Mucosa of stomach (tissue), 1 donor: ENCODE measurements at regions not wholly inside any gene's neighbourhood (a gene's known extent, or its start where the extent isn't known, plus 50 kb on each side); places are given as distances from the start of the nearest gene placed in this dataset.

Source experiments
- H3K27me3 ChIP-seq: one replicate; pipeline ENCODE4 v1.7.0; 2013; ENCODE audit warnings: mild to moderate bottlenecking, low read length; ENCODE audit not compliant: control insufficient read depth, insufficient read depth
- H3K36me3 ChIP-seq: one replicate; pipeline ENCODE4 v1.7.0; 2013; ENCODE audit warnings: low read length; ENCODE audit not compliant: control insufficient read depth, insufficient read depth
- H3K4me1 ChIP-seq: one replicate; pipeline ENCODE4 v1.7.0; 2013; ENCODE audit warnings: mild to moderate bottlenecking, low read length; ENCODE audit not compliant: control insufficient read depth, insufficient read depth
- H3K4me3 ChIP-seq: one replicate; pipeline ENCODE4 v1.7.0; 2013; ENCODE audit warnings: low read length
- H3K9ac ChIP-seq: one replicate; pipeline ENCODE4 v1.7.0; 2013; ENCODE audit warnings: mild to moderate bottlenecking, low read length, moderate library complexity
- H3K9me3 ChIP-seq: one replicate; pipeline ENCODE4 v1.7.0; 2013; ENCODE audit warnings: mild to moderate bottlenecking, low read length, moderate library complexity; ENCODE audit not compliant: control insufficient read depth
- donor health status: Pancreatic carcinoma.

DNA sequence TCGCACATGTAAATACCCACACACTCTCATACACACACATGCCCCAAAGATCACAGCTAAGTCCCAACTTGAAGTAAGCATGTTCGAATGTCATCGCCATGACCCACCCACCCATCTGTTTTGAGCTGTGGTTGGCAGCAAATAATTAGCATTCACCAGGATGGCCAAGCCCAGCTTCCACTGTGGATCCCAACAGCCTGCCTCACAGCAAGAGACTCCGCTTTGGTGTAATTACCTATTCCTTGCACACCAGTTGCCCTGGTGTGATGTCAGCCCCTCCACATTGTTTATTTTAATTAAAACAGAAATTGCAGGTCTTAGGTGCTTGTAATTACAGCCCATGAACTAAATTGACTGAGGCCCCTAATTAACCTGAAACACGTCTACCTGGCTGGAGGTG is 81.1 kb downstream of the MAFB start:
- Histone ChIP-seq H3K36me3 (no peaks in the 10 kb centered on the region), H3K4me1 (no peaks in the 10 kb centered on the region), H3K9ac (no peak overlapping the region), H3K27me3 (no peaks in the 10 kb centered on the region), H3K4me3 (no peak overlapping the region), H3K9me3 (no peaks in the 10 kb centered on the region)

DNA sequence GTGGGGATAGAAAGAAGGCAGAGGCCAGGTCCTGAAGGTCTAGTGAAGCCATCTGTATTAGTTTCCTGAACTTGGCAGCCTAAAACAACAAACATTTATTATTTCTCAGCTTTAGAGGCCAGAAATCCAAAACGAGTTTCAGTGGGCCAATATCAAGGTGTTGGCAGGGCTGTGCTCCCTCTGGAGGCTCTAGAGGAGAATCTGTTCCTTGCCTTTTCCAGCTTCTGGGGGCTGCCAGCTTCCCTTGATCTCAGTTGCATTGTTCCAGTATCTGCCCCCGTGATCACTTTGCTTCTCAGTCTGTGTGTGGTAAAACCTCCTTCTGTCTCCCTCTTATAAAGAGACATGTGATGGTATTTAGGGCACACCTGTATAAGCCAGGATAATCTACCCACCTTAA is 82.4 kb downstream of the MAFB start:
- H3K4me1 ChIP-seq: no peaks in the 10 kb centered on the region
- H3K9me3 ChIP-seq: no peaks in the 10 kb centered on the region
- H3K27me3 ChIP-seq: no peaks in the 10 kb centered on the region
- no peak overlapping the region for H3K9ac ChIP-seq
- no peaks in the 10 kb centered on the region for H3K36me3 ChIP-seq
- no peak overlapping the region for H3K4me3 ChIP-seq

DNA sequence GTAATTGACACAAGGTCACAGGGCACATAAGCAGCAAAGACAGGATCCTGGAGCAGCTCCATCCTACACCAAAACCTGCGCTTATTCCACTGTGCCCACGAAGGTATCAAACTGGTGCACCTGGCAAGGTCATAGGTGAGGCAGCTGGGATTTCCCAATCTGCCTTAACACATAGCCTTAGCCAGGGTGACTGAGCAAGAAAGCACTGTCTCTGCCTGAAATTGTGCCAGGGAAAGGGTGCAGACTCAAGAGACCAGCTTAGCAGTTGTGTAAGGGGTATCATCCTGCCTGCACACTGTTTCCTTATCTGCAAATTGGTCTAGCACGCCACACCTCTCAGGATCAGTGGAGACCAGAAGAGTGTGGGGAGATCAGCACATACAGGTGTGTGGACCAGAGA is 82.8 kb downstream of the MAFB start:
- H3K9ac ChIP-seq: no peak overlapping the region
- no peaks in the 10 kb centered on the region for H3K27me3 ChIP-seq
- H3K9me3 ChIP-seq: no peaks in the 10 kb centered on the region
- no peak overlapping the region for H3K4me3 ChIP-seq
- H3K36me3 ChIP-seq: no peaks in the 10 kb centered on the region
- H3K4me1 ChIP-seq: no peaks in the 10 kb centered on the region

DNA sequence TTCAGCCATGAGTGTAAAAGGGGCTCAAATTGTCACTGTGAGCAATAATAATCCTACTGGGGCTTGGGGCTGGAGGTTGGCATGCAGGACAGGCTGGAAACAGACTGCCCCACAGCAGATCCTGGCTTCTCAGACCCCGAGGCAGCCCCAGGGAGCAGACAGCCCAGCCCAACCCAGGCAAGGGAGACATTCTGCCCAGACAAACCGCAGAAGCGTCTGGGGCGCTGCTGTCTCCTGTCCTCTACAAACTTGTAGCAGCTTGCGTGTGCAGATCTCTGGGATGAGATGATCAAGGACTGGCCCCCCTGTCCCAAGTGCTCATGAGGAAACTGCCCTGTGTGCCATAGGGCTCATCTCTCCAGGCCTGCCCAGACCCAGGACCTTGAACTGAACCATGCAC is 84.6 kb downstream of the MAFB start:
- Histone ChIP-seq H3K9ac (no peak overlapping the region), H3K27me3 (no peaks in the 10 kb centered on the region), H3K4me3 (no peak overlapping the region), H3K36me3 (no peaks in the 10 kb centered on the region), H3K4me1 (no peaks in the 10 kb centered on the region), H3K9me3 (no peaks in the 10 kb centered on the region)

DNA sequence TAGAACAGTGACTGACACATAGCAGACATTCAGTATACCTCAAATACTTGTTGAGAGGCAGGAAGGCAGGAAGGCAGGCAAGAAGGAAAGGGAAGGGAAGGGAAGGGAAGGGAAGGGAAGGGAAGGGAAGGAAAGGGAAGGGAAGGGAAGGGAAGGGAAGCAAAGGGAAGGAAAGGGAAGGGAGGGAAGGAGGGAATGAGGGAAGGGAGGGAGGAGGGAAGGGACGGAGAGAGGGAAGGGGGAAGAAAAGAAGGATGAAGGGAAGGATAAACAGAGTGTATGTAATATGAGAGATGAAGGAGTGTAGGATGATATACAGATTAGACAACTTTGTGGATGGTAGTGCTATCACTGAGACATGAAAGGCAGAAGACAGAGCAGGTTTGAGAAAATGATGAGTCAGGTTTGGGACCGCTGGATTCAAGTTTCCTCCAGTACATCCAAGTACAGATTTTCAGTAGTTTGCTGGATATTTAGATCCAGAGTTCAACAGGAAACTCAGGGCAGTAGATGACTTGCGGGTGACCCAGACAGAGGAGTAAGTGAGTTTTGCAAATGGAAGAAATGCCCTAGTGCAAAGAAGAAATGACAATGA is 85.9 kb downstream of the MAFB start:
- Histone ChIP-seq H3K4me1 (no peaks in the 10 kb centered on the region), H3K9me3 (no peaks in the 10 kb centered on the region), H3K36me3 (no peaks in the 10 kb centered on the region), H3K27me3 (no peaks in the 10 kb centered on the region), H3K4me3 (no peak overlapping the region), H3K9ac (no peak overlapping the region)

DNA sequence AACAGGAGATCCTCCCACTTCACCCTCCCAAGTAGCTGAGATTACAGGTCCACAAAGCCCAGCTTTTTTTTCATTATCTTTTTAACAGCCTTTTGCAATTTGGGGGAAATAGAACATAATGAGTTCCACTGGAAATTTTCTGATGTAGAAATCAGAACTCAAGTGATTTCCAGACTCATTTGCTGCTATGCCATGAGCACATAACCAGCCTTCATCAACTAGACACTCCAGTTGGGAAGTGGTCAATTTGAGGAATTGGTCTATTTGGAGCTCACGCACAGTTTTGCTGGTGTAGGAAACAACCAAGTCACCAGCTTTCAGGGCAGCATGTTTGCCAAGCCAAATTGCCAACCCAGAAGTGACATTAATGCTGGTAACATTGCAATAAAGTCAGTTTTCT is 86.7 kb downstream of the MAFB start:
- H3K9ac ChIP-seq: no peak overlapping the region
- H3K9me3 ChIP-seq: no peaks in the 10 kb centered on the region
- no peaks in the 10 kb centered on the region for H3K27me3 ChIP-seq
- H3K4me3 ChIP-seq: no peak overlapping the region
- H3K4me1 ChIP-seq: no peaks in the 10 kb centered on the region
- no peaks in the 10 kb centered on the region for H3K36me3 ChIP-seq

DNA sequence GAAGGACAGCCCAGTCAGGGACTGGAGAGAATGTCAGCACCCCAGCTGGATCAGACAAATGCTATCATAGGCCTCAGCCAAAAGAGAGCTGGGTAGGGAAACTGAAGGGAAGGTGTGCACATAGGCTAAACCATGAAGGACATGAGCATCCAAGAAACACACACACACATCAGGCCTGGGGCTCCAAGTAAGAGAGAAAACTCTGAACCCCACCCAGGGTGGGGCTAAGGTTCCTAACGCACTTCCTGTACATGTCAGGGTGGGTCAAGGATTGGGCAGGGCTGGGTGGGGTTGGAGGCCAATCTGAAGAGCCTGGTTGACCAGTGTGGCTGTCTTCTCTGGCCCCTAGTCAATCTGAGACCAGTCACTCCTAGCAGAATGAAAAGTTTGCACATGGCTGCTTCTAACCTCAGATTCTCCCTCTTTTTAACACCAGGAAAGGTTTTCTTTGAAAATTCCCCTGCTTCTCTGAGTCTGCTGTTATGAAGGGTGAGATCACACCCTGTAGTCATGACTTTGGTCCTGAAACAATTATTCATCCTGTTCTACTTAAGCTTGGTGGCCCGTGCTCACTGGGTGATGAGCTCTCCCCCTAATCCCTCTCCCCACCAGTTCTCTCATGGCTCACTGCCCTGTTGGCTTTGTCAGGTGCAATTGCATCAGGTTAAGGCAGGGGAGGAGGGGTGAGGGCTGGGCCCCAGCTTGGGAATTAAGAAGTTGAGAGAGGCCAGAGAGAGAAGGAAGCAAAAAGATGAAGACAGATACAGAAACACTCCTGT is 88.4 kb downstream of the MAFB start:
- Histone ChIP-seq H3K4me3 (no peak overlapping the region), H3K4me1 (no peaks in the 10 kb centered on the region), H3K9ac (no peak overlapping the region), H3K9me3 (no peaks in the 10 kb centered on the region), H3K36me3 (no peaks in the 10 kb centered on the region), H3K27me3 (no peaks in the 10 kb centered on the region)

DNA sequence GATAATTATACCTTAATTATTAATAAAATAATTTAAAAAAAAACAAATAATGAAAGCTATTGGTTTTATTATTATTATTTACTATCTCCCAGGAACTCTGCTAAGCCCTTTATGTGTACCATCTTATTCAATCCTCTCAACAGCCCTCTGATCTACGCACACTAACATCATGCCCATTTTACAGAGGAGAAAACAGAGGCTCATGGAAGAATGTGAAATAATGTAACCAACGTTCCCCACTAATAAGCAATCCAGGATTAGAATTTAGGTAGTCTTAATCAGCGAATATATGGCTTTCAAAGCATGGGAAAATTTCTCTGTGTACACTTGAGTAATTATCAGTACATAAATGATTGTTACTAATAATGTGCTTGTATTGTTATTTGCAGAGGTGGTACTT is 89.0 kb downstream of the MAFB start:
- Histone ChIP-seq H3K4me3 (no peak overlapping the region), H3K36me3 (no peaks in the 10 kb centered on the region), H3K4me1 (no peaks in the 10 kb centered on the region), H3K27me3 (no peaks in the 10 kb centered on the region), H3K9me3 (no peaks in the 10 kb centered on the region), H3K9ac (no peak overlapping the region)

DNA sequence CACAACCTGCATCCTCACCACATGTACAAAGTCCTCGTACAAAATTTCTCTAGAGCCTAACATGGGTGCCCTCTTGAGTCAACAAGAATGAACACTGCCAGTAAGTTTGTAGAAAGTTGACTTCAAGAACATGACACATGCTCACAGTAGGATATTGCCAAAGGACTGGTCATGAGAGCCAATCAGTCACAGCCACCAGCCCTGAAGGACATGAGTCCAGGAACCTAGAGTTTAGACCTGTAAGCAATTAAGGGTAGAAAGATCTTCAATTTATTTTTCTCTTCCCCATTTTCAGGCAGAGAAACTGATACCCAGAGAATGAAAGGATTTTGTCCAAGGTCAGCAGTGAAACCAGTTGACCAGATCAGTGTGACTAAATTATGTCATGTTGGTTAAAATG is 96.1 kb downstream of the MAFB start:
- Histone ChIP-seq H3K9me3 (no peaks in the 10 kb centered on the region), H3K27me3 (no peaks in the 10 kb centered on the region), H3K36me3 (no peaks in the 10 kb centered on the region)

DNA sequence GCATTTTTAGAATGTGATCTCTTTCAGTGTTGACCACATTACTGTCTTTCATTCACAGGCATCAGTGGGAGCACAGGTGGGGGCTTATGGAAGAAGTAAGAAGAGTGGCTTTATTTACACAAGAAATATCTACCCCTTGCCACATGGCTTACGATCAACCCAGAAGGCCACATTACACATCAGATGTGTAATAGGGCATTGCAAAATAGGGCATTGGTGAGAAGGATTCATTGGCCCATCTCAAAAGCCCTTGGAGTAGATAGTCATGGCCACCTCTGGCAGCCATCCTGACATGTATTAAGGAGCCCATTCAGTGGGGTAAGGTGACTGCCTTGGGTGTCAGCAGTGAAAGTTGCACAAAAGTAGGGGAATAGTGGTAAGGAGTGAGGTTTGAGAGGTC is 97.5 kb downstream of the MAFB start:
- Histone ChIP-seq H3K4me3 (no peak overlapping the region), H3K9ac (no peak overlapping the region), H3K9me3 (no peaks in the 10 kb centered on the region), H3K27me3 (no peaks in the 10 kb centered on the region), H3K4me1 (no peaks in the 10 kb centered on the region), H3K36me3 (no peaks in the 10 kb centered on the region)

More for the DNA sequence above, 96.1 kb downstream of the MAFB start:
- Histone ChIP-seq H3K4me3 (no peak overlapping the region), H3K4me1 (no peaks in the 10 kb centered on the region), H3K9ac (no peak overlapping the region)

DNA sequence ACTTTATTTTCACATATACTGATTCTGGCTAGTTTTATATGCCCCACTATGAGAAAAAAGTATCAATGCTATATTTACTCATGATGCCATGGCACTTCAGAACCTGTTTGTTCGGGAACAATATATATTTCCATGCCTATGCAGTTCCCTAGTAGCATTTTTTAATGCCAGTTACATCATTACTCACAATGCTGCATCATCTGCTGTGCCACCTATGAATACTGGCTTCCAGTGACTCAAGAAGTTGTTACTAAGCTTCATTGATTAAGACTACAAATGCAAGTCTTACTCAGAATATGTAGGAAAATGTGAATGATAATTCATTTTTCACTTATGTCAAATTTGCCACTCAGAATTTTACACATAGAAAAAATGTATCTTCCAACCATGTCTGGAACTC is 97.9 kb downstream of the MAFB start:
- Histone ChIP-seq H3K27me3 (no peaks in the 10 kb centered on the region), H3K4me3 (no peak overlapping the region), H3K4me1 (no peaks in the 10 kb centered on the region), H3K9me3 (no peaks in the 10 kb centered on the region), H3K9ac (no peak overlapping the region), H3K36me3 (no peaks in the 10 kb centered on the region)

DNA sequence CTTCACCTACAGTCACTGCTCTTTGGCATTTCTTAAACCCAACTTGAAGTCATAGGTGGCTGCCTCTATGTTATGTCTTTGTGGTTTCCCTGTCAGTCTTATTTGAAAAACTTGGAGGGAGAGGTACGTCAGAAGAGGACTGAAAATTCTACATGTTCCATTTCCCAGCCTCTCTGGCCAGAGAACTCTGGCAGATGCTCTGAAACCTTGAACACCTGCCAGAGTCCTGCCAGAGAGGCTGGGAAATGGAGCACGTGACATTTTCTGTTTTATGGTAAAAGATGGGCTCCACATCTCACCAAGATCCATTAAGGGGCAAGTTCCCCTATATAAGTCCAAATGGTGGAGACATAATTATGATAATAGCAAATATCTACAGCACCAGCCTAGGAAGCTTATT is 99.5 kb downstream of the MAFB start:
- no peak overlapping the region for H3K9ac ChIP-seq
- no peaks in the 10 kb centered on the region for H3K9me3 ChIP-seq

More for the DNA sequence above, 99.5 kb downstream of the MAFB start:
- no peak overlapping the region for H3K4me3 ChIP-seq
- no peaks in the 10 kb centered on the region for H3K4me1 ChIP-seq
- no peaks in the 10 kb centered on the region for H3K36me3 ChIP-seq
- H3K27me3 ChIP-seq: no peaks in the 10 kb centered on the region
